ENCODE measurements at regions not wholly inside any gene's neighbourhood (a gene's known extent, or its start where the extent isn't known, plus 50 kb on each side); places are given as distances from the start of the nearest gene placed in this dataset.

DNA sequence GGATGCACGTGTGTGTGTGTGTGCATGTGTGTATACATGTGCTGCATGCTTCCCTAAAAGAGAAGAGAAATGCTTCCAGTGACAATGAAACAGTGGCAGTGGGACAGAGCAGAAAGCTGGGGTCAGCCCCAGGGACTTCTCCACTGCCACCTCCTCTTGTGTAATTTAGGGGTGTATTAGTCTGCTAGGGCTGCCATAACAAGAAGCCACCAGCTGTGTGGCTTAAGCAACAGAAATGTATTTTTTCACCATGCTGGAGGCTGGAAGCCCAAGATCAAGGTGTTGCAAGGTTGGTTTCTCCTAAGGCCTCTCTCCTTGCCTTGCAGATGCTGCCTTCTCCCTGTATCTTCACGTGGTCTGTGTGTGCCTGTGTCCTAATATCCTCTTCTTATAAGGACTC is 190.5 kb downstream of the CXCL12 start:
- TF ChIP-seq POLR2A (IDR thresholded peaks at IDR 0.05) (no peak), POLR2AphosphoS5 (IDR thresholded peaks at IDR 0.05) (no peak), EP300 (IDR thresholded peaks at IDR 0.05) (no peak)
- TF ChIP-seq, protein P1, sequence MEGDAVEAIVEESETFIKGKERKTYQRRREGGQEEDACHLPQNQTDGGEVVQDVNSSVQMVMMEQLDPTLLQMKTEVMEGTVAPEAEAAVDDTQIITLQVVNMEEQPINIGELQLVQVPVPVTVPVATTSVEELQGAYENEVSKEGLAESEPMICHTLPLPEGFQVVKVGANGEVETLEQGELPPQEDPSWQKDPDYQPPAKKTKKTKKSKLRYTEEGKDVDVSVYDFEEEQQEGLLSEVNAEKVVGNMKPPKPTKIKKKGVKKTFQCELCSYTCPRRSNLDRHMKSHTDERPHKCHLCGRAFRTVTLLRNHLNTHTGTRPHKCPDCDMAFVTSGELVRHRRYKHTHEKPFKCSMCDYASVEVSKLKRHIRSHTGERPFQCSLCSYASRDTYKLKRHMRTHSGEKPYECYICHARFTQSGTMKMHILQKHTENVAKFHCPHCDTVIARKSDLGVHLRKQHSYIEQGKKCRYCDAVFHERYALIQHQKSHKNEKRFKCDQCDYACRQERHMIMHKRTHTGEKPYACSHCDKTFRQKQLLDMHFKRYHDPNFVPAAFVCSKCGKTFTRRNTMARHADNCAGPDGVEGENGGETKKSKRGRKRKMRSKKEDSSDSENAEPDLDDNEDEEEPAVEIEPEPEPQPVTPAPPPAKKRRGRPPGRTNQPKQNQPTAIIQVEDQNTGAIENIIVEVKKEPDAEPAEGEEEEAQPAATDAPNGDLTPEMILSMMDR (IDR thresholded peaks at IDR 0.05) = no peak
